Activated T-helper 17 cell treated with anti-CD3 and anti-CD28 coated beads, Interleukin-2, amount 50 U/mL, for 72 hours (primary cell): ENCODE measurements at regions not wholly inside any gene's neighbourhood (a gene's known extent, or its start where the extent isn't known, plus 50 kb on each side); places are given as distances from the start of the nearest gene placed in this dataset.

Experiments
- ATAC-seq: fragments of 150-1000 bp; cut with Tn5 transposase; replicated peaks from 2 replicates; pipeline ENCODE4 v1.10.0; 2021; ENCODE audit warnings: mild to moderate bottlenecking, moderate library complexity
- H3K27ac Mint-ChIP-seq: one replicate; pipeline ENCODE4 v1.8.0; 2022; ENCODE audit warnings: mixed read lengths
- H3K27me3 Mint-ChIP-seq: one replicate; pipeline ENCODE4 v1.8.0; 2022; ENCODE audit warnings: mixed read lengths
- H3K36me3 Mint-ChIP-seq: one replicate; pipeline ENCODE4 v1.8.0; 2022; ENCODE audit warnings: low read depth, mild to moderate bottlenecking, mixed read lengths
- H3K4me1 Mint-ChIP-seq: one replicate; pipeline ENCODE4 v1.8.0; 2022; ENCODE audit warnings: mixed read lengths
- H3K4me3 Mint-ChIP-seq: one replicate; pipeline ENCODE4 v1.8.0; 2022; ENCODE audit warnings: mild to moderate bottlenecking, mixed read lengths
- H3K9me3 Mint-ChIP-seq: one replicate; pipeline ENCODE4 v1.8.0; 2022; ENCODE audit warnings: mixed read lengths

DNA sequence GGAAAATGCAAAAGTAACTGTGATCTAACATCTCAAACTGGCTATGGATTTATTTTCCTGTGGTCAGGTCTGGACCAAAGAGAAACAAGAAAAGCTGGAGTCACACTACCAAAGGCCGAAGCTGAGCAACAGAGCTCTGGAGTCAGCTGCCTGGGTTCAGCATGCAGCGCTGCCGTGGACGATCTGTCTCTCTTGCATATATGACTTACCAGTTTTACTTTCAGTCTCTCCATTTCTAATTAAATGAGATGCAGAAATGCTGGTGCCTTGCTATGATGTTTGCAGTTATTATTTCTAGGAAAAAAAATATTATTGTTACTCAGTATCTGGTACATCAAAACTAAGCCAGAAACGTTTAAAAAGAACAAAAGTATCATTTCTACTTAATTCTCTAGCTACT lies 813.2 kb downstream of the RNF144A start:
- peak; percentile 47 for ATAC-seq
- Mint-ChIP-seq H3K4me3 (peak overlapping the region; percentile 68), H3K4me1 (peaks cover 22% of the 10 kb centered on the region), H3K27me3 (no peaks in the 10 kb centered on the region), H3K9me3 (no peaks in the 10 kb centered on the region), H3K36me3 (peaks cover 46% of the 10 kb centered on the region), H3K27ac (peak overlapping the region; percentile 75)

- H3K27me3 Mint-ChIP-seq = no peaks in the 10 kb centered on the region
- H3K27ac Mint-ChIP-seq = peak overlapping the region; percentile 75
- H3K4me1 Mint-ChIP-seq = peaks cover 17% of the 10 kb centered on the region
- no peaks in the 10 kb centered on the region for H3K9me3 Mint-ChIP-seq
- ATAC-seq = peak; percentile 43
- peaks cover 46% of the 10 kb centered on the region for H3K36me3 Mint-ChIP-seq
- H3K4me3 Mint-ChIP-seq = peak overlapping the region; percentile 68
Observed at GRCh38 chr2:7730990-7731389, 813.8 kb downstream of the RNF144A start.

DNA sequence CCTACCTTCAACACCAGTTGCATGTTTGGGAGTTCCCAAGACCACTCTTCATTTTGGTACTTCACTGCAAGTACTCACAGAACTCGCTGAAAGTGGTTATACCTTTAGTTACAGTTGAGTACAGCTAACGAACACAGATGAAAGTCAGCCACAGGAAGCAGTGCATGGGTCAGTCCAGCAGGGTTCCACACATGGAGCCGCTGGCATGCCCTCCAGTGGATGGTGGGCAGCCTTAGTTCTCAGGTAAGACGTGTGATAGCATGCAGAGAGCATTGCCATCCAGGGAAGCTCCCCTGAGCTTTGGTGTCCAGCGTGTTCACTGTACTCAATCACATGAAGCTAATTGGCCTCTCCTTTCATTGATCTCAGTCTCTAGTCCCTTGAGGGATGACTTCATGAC lies 815.3 kb downstream of the RNF144A start:
- Mint-ChIP-seq H3K9me3 (no peaks in the 10 kb centered on the region), H3K27me3 (no peaks in the 10 kb centered on the region), H3K4me3 (peak overlapping the region; percentile 68), H3K27ac (peak overlapping the region; percentile 58), H3K4me1 (peaks cover 15% of the 10 kb centered on the region), H3K36me3 (peaks cover 38% of the 10 kb centered on the region)
- ATAC-seq = no peak

- Mint-ChIP-seq H3K9me3 (no peaks in the 10 kb centered on the region), H3K4me3 (no peak overlapping the region), H3K27ac (no peak overlapping the region), H3K36me3 (peaks cover 6% of the 10 kb centered on the region), H3K4me1 (peaks cover 5% of the 10 kb centered on the region), H3K27me3 (no peaks in the 10 kb centered on the region)
- ATAC-seq = no peak
Observed at GRCh38 chr2:7736646-7737305, 819.6 kb downstream of the RNF144A start.

DNA sequence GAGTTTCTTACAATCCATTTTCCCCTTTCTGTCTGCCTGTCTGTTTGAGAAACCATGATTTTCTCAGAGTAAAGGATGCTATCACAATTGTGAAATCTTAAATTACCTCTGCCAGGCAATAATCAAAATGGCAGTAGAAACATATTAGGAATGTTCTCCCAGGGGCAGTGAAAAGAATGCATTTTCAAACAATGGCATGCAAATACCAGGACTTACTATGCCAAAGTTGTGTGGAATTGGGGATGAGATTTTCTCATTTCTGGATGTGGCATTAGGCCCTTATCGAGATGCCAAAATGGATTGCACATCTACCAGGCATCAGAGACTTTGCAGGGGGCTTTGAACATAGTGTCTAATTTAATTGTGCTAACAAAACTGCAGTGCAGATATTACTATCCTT lies 821.4 kb downstream of the RNF144A start:
- ATAC-seq = no peak
- Mint-ChIP-seq H3K4me3 (no peak overlapping the region), H3K27ac (no peak overlapping the region), H3K9me3 (peaks cover 4% of the 10 kb centered on the region), H3K27me3 (no peaks in the 10 kb centered on the region), H3K36me3 (no peaks in the 10 kb centered on the region), H3K4me1 (no peaks in the 10 kb centered on the region)

DNA sequence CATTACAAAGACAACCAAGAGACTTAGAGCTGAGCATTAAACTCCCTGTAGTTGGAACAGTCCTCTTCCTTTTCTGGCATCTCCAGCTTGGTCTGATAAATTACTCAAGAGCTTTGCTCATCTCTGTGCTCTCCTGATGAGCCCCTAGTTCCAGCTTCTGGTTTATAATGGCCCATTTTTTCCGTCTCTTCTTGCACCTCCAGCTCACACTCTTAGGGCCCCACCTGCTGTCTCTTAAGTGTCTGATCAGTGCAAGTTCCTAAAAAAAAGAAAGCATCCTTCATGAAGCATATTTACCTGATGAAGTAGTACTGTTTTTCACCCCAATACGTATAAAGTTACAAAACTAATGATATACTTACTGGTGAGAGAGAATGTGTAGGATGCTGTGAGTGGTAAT lies 822.9 kb downstream of the RNF144A start:
- no peaks in the 10 kb centered on the region for H3K36me3 Mint-ChIP-seq
- no peak overlapping the region for H3K27ac Mint-ChIP-seq
- H3K4me1 Mint-ChIP-seq = peaks cover 7% of the 10 kb centered on the region
- no peak overlapping the region for H3K4me3 Mint-ChIP-seq
- ATAC-seq = no peak
- peaks cover 4% of the 10 kb centered on the region for H3K9me3 Mint-ChIP-seq
- H3K27me3 Mint-ChIP-seq = no peaks in the 10 kb centered on the region

DNA sequence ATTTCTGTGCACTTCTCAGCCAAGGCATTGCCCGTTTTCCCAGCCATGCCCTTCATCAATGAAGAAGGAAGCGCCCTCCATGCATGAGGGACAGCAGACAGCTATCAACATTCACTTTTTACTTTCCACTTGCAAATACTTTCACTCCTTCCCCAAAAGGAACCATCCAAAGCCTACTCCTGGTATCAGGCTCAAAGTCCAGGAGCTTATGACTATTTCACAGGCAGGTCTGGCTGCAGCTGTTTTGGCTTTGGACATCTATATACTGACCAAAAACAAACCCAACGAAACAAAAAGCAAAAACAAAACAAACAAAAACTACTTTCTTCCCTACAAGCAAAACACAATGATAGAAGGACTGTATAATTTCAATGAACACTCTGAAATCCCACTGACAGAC lies 825.1 kb downstream of the RNF144A start:
- ATAC-seq = no peak
- peaks cover 7% of the 10 kb centered on the region for H3K4me1 Mint-ChIP-seq
- no peaks in the 10 kb centered on the region for H3K27me3 Mint-ChIP-seq
- H3K36me3 Mint-ChIP-seq = no peaks in the 10 kb centered on the region
- no peak overlapping the region for H3K4me3 Mint-ChIP-seq
- no peak overlapping the region for H3K27ac Mint-ChIP-seq
- peaks cover 4% of the 10 kb centered on the region for H3K9me3 Mint-ChIP-seq

GRCh38 chr2:7744827-7745226 lies 827.6 kb downstream of the RNF144A start:
- Mint-ChIP-seq H3K4me1 (peaks cover 7% of the 10 kb centered on the region), H3K9me3 (peaks cover 4% of the 10 kb centered on the region), H3K27me3 (no peaks in the 10 kb centered on the region), H3K27ac (peak overlapping the region; percentile 39), H3K36me3 (no peaks in the 10 kb centered on the region), H3K4me3 (peak overlapping the region; percentile 12)
- ATAC-seq = peak; percentile 90

DNA sequence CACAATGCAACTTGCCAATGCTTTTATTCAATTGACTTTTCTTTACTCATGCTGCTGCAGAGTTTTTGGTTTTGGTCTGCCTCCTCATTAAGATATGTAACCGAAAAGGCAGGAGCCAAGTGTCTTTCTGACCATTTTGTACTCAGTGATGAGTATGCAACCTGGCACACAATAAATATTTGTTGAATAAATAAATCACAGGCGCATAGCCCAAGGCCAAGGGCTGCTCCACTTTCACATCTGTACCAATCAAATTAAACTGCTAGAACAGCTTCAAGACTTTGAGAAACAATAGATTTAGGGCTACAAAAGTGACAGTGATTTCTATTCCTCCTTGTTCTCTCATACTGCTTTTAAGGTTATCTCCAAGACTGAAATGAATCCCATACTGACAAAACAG lies 828.2 kb downstream of the RNF144A start:
- H3K4me3 Mint-ChIP-seq = peak overlapping the region; percentile 12
- peaks cover 7% of the 10 kb centered on the region for H3K4me1 Mint-ChIP-seq
- no peaks in the 10 kb centered on the region for H3K36me3 Mint-ChIP-seq
- peak; percentile 6 for ATAC-seq
- H3K9me3 Mint-ChIP-seq = peaks cover 4% of the 10 kb centered on the region
- no peaks in the 10 kb centered on the region for H3K27me3 Mint-ChIP-seq
- peak overlapping the region; percentile 39 for H3K27ac Mint-ChIP-seq

DNA sequence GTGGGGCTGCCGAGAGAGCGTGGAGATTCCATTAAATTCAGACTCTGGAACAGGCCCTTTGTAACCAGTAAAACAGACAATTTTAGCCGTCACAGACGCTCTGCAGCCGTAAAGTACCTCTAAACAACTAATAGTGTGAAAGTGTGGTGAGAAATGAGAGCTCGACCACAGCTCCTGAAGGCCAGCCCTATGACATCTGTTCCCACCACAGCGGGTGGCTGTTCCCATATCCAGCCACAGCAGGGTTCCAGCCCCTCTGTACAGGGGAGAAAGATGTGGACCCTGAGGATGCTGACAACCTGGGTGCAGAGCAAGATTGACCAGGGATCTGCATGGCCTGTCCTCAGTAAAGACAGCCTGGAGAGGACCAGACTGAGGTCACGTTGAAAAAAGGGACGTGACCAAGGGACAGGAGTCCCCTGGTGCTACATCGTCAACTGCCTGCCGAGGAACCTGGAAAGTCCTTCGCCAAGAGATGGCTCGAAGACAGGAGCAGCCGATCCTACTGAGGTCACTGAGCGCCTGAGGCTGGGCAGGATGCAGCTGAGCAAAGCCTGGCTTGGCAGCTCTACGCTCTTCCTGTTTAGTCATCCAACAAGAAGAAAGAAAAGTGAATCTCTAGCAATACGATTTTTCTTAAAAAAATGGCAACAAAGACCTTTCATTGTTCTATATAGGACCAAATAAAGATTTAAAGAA lies 831.7 kb downstream of the RNF144A start:
- no peaks in the 10 kb centered on the region for H3K27me3 Mint-ChIP-seq
- no peaks in the 10 kb centered on the region for H3K36me3 Mint-ChIP-seq
- H3K4me3 Mint-ChIP-seq = peak overlapping the region; percentile 44
- H3K4me1 Mint-ChIP-seq = peaks cover 7% of the 10 kb centered on the region
- peak overlapping the region; percentile 51 for H3K27ac Mint-ChIP-seq
- H3K9me3 Mint-ChIP-seq = peaks cover 1% of the 10 kb centered on the region
- peak; percentile 54 for ATAC-seq

GRCh38 chr2:7749895-7750559 lies 832.8 kb downstream of the RNF144A start:
- Mint-ChIP-seq H3K4me1 (peaks cover under 1% of the 10 kb centered on the region), H3K27me3 (peaks cover under 1% of the 10 kb centered on the region), H3K9me3 (peaks cover 4% of the 10 kb centered on the region), H3K36me3 (no peaks in the 10 kb centered on the region), H3K4me3 (no peak overlapping the region), H3K27ac (no peak overlapping the region)
- ATAC-seq = no peak

GRCh38 chr2:7752291-7752690 lies 835.1 kb downstream of the RNF144A start:
- H3K4me3 Mint-ChIP-seq = no peak overlapping the region
- peaks cover 2% of the 10 kb centered on the region for H3K4me1 Mint-ChIP-seq
- no peak overlapping the region for H3K27ac Mint-ChIP-seq
- no peaks in the 10 kb centered on the region for H3K36me3 Mint-ChIP-seq
- H3K9me3 Mint-ChIP-seq = peaks cover 4% of the 10 kb centered on the region
- ATAC-seq = no peak
- H3K27me3 Mint-ChIP-seq = peaks cover 11% of the 10 kb centered on the region

DNA sequence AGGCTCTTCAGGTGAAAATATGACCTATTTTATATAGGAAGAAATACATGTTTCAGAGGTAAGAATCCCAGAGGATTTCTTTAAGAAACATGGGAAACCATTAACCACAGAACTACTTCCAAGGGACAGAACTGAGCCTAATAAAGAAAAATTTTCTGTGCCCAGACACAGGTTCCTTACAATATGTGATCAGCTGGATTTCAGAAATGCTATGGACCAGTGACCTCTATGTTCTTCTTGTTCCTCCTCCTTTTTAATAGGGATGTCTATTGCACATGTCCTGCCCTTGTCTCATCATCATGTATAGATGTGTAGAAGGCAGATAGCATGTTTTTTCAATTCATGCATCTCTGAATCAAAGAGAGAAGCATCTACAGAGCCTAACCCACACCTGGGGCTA lies 836.6 kb downstream of the RNF144A start:
- ATAC-seq = no peak
- no peak overlapping the region for H3K27ac Mint-ChIP-seq
- H3K9me3 Mint-ChIP-seq = peaks cover 4% of the 10 kb centered on the region
- no peaks in the 10 kb centered on the region for H3K36me3 Mint-ChIP-seq
- H3K4me1 Mint-ChIP-seq = peaks cover 14% of the 10 kb centered on the region
- H3K4me3 Mint-ChIP-seq = no peak overlapping the region
- peaks cover 11% of the 10 kb centered on the region for H3K27me3 Mint-ChIP-seq

- H3K27me3 Mint-ChIP-seq = peaks cover 11% of the 10 kb centered on the region
- H3K27ac Mint-ChIP-seq = no peak overlapping the region
- no peak for ATAC-seq
- H3K4me3 Mint-ChIP-seq = no peak overlapping the region
- peaks cover 14% of the 10 kb centered on the region for H3K4me1 Mint-ChIP-seq
- H3K36me3 Mint-ChIP-seq = no peaks in the 10 kb centered on the region
- H3K9me3 Mint-ChIP-seq = peaks cover 4% of the 10 kb centered on the region
Observed at GRCh38 chr2:7755879-7756278, 838.7 kb downstream of the RNF144A start.
